ENCODE measurements at regions not wholly inside any gene's neighbourhood (a gene's known extent, or its start where the extent isn't known, plus 50 kb on each side); places are given as distances from the start of the nearest gene placed in this dataset.

GRCh38 chr18:64416990-64417389 lies 268.1 kb upstream of the LINC00305 start:
- TF ChIP-seq ZFX (IDR thresholded peaks at IDR 0.05; ENCODE audit: borderline replicate concordance) (no peak), CTCF (IDR thresholded peaks at IDR 0.05) (no peak)

Data from 22Rv1 (cell line).